Motor neuron (in vitro differentiated cells): ENCODE measurements at regions not wholly inside any gene's neighbourhood (a gene's known extent, or its start where the extent isn't known, plus 50 kb on each side); places are given as distances from the start of the nearest gene placed in this dataset.

Experiments used
- ATAC-seq, 8 experiments: fragments of 200-7000 bp; cut with Tn5 transposase; replicated peaks in 6 of 8; 2 replicates each; pipeline ENCODE4 v1.8.0; 2021; ENCODE audit warnings: mild to moderate bottlenecking in 8 of 8, moderate library complexity in 8 of 8
- H3K27ac ChIP-seq, 2 donors: fragments of 250-450 bp; sonication (Bioruptor Pico); 2 replicates each; pipeline ENCODE4 v1.9.0; 2021; ENCODE audit warnings: antibody characterized with exemption in 2 of 2, mild to moderate bottlenecking in 2 of 2, moderate library complexity in 1 of 2
- H3K4me1 ChIP-seq, 2 donors: fragments of 250-450 bp; sonication (Bioruptor Pico); replicated peaks in 1 of 2; 2 replicates each; pipeline ENCODE4 v1.6.1; 2021; ENCODE audit warnings: antibody characterized with exemption in 2 of 2, mild to moderate bottlenecking in 2 of 2, moderate library complexity in 1 of 2
- H3K4me3 ChIP-seq, 5 donors: fragments of 250-450 bp; sonication (Bioruptor Pico); 2 replicates each; pipeline ENCODE4 v1.9.0; 2021; ENCODE audit warnings: antibody characterized with exemption in 5 of 5, mild to moderate bottlenecking in 5 of 5, moderate library complexity in 4 of 5
- WGBS, 10 experiments: fragments of 450-650 bp; shearing (Covaris generic); methylation state at CpG; one replicate each; pipeline ENCODE4 v1.0.0; 2022; 5-methylcytosine and 5-hydroxymethylcytosine counted together
- in situ Hi-C, 9 experiments: fragments of 400-800 bp; cut with MboI; loops; one replicate each; pipeline ENCODE4 v1.15.0; 2021; ENCODE audit warnings: low sequenced_read_pairs in 9 of 9, low pct_unique_long_range_greater_than_20kb in 2 of 9; ENCODE audit not compliant: unreplicated experiment in 9 of 9

DNA sequence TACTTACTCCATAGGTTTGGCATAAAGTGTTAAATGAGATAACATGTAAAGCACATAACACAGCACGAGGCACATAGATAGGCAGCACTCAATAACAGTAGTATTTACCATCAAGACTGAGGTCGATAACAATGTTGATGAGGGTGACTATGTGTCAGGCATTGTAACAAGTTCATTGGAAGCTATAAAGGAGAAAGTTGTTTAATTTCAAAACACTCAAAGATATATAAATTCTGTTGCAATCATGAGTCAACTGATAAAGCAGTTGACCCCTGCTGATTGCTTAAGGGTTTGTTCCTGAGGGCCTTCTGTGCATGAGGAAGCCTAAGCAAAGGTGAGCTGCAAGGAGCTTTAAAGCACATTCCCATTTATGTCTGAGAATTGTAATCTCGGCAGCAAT is 760.5 kb downstream of the SATB2 start:
- no peak overlapping the region for H3K27ac ChIP-seq
- in situ Hi-C loops = no loop called here
- H3K4me3 ChIP-seq = no peak overlapping the region
- no peaks in the 10 kb centered on the region for H3K4me1 ChIP-seq
- no peak for ATAC-seq
- 50 to 100% (median 87%) methylated on average over 1 to 3 of the region's 3 CpGs for WGBS, 10 experiments

DNA sequence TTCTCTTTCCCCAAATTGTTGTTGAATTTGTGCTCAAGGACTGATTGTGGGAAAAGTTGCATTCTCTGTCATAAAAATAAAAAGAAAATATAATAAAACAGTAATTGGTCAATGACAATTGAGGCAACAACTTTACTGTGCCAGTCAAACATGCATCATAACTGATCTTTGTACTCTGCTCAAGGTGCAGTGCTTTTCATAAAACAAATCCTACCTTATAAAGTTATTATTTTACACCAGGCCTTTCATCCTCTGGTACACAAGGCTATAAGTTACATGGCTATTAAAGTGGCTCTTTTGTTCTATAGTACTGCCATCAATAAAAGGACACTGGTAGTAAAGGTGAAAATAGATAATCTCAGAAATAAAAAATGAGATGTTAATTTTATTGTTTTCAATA is 761.9 kb downstream of the SATB2 start:
- ATAC-seq = no peak
- in situ Hi-C loops = no loop called here
- no peak overlapping the region for H3K4me3 ChIP-seq
- no peaks in the 10 kb centered on the region for H3K4me1 ChIP-seq
- no peak overlapping the region for H3K27ac ChIP-seq

DNA sequence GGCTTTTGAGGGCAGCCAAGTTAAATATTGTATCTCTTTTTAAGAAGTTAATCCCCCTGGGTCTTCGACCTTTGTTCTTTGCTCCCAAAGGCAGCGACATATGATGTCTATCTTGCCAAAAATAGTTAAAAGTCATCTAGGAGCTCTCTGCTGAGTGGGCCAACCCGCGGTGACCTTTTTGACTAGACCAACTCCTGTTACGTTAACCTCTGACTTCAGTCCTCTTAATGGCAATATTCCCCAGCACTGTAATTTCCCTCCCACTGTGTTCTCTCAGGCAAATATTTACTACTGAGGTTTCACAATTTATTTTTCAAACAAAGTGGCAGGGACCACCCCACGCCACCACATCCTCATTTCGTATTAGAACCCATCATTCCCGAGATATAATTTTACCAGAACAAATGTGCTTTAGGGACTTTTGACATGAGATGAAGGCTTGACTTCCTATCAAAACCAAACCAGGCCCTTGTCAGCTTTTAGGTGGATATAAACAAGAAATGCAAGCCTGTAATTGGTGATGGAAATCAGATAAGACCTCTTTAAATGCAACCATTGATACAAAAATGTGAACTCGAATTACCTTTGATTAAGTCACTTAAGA is 764.7 kb downstream of the SATB2 start:
- no peak for ATAC-seq
- in situ Hi-C loops = no loop called here
- no peak overlapping the region for H3K4me3 ChIP-seq
- H3K4me1 ChIP-seq = no peaks in the 10 kb centered on the region
- WGBS, 10 experiments = 47 to 94% (median 72%) methylated on average over 1 to 9 of the region's 9 CpGs
- no peak overlapping the region for H3K27ac ChIP-seq

DNA sequence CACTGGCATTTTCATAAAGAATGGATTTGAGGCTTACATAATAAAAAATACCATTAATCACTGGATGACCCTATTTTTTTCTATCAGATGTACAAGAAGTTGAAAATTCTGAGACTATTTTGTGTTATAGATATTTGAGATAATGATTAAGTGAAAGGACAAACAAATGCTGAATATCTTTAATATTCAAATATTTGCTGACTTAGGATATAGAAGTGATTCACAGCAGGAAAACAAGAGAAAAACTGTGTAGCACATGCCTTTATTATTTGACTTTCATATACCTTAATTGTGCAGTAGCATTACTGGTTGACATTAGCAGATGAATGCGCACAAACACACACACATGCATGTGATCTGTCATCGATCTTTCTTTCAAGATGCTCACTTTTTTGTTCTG is 766.5 kb downstream of the SATB2 start:
- Histone ChIP-seq H3K27ac (no peak overlapping the region), H3K4me1 (no peaks in the 10 kb centered on the region), H3K4me3 (no peak overlapping the region)
- no peak for ATAC-seq
- in situ Hi-C loops = no loop called here
- WGBS, 10 experiments = 20 to 100% (median 94%) methylated on average over 1 to 2 of the region's 2 CpGs; no CpG with 5 or more reads in 1 of the 10 experiments

DNA sequence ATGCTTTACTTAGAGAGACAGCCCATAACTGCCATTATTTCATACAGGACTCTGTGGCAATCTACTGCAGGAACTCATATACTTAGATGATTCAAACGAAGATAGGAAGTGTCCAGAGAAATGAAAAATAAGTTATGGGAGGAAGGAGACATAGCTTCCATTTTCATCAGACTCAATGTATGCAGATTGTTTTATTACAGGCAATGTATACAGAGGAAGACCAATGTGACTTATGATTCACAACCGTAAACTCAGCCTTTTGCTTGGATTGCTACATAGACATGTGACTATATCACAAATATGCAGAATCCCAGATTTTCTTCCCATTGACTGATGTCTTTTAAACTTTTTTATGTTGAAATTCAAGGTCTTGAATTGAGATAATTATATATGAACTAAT is 793.4 kb downstream of the SATB2 start:
- 65 to 100% (median 92%) methylated on average over 1 to 2 of the region's 2 CpGs; no CpG with 5 or more reads in 2 of the 10 experiments for WGBS, 10 experiments
- in situ Hi-C loops = no loop called here
- Histone ChIP-seq H3K4me1 (no peaks in the 10 kb centered on the region), H3K27ac (no peak overlapping the region), H3K4me3 (no peak overlapping the region)
- no peak for ATAC-seq

DNA sequence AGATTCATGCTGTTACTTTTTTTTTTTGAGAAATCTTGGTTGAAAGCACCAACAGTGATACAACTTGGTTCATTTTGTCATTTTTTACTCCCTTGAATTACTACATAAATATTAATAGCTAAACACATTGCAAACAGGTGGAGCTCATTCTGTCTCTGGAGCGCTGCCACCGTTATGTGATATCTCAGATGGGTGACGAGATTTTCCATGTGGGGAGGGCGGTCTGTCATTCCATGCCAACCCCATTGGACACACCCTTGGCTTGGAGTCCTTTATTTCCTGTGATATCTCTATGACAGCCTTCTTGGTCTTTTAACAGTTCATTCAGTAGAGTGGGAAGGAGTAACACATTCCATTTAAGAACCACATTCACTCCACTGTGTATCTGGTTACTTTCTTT is 794.8 kb downstream of the SATB2 start:
- H3K27ac ChIP-seq = no peak overlapping the region
- 19 to 95% (median 85%) methylated on average over 2 to 4 of the region's 4 CpGs; no CpG with 5 or more reads in 4 of the 10 experiments for WGBS, 10 experiments
- ATAC-seq = peak in 2 of 8 experiments; percentile 66 to 76
- no peak overlapping the region for H3K4me3 ChIP-seq
- in situ Hi-C loops = no loop called here
- no peaks in the 10 kb centered on the region for H3K4me1 ChIP-seq

DNA sequence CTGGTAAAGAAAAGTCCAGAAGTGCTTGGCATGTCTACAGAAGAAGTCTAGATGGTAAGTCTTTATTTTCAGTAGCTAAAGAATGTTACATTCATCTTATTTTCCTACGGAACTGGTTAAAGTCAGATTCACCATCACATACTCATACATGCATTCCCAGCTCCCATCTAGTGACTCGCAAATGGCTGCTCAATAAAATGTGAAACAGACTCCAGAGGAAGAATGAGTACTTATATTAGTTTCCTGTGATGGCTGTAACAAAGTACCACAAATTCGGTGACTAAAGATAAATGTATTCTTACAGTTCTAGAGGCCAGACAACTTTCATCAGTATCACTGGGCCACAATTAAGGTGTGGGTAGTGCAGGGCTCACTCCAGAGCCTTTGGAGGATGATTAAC is 797.2 kb downstream of the SATB2 start:
- Histone ChIP-seq H3K27ac (no peak overlapping the region), H3K4me1 (no peaks in the 10 kb centered on the region), H3K4me3 (no peak overlapping the region)
- in situ Hi-C loops = no loop called here
- no peak for ATAC-seq
- 0 to 100% (median 84%) methylated on average over 1 to 3 of the region's 3 CpGs; no CpG with 5 or more reads in 1 of the 10 experiments for WGBS, 10 experiments

DNA sequence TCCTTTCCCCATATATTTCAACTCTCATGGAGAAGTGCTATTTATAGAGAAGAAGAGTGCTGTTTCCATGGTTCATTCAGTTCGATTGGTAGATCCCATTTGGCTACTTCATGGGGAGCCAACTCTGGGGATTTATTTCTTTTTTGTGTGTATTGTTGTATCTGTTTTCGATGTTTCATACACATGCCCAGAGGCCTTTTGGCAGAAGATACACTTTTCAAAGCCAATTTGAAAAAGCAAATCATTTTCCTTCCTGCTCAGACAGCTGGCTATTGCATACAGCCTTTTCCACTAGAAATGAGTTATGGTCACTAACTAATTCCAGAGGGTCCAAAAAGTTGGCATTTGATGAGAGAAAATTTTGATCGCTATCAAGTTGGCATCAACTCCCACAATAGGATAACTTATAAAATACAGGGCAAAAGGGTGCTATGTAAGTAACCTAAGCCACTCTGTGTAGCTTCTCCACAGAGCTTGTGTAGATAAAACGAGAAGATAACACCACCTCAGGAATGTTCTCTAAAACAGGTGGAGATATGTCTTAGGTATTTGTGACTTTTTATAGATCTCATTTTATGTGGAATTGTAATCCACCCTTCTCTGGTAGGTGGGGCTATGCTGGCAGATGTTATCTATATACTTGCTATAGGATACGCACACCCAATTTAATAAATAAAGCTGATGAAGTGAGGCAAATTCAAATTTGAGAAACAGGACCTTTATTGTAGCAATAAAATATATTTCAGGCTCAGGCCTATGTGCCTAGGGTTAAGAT is 798.5 kb downstream of the SATB2 start:
- Histone ChIP-seq H3K4me1 (no peaks in the 10 kb centered on the region), H3K4me3 (no peak overlapping the region), H3K27ac (no peak overlapping the region)
- in situ Hi-C loops = no loop called here
- 44 to 100% (median 82%) methylated on average over 2 to 5 of the region's 5 CpGs for WGBS, 10 experiments
- no peak for ATAC-seq

DNA sequence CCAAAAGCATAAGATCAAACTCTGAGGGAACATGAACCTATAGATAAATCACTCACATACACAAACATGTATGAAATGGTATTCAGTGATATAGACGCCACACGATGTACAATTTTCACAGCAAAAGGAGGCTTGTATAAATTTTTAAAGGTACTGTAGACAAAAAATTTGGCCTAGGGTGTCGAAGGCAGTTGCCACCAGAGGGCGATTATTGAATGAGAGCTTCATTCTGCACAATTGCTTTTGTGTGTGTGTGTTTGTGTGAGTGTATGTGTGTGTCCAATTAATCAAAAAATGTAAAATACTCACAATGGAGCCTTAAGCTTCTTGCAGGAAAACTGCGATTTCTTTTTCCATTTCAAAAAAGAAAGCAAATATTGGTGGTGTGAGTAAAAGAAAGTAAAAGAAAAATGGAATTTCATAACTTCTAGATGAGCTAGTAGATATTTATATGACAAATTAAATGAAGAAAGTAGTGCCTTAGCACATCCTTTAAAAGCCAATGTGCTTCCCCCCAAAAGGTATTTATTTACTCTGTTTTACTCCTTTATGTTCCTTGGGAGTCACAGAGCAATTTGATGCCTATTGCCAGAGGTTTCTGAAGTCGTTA is 800.1 kb downstream of the SATB2 start:
- no peak for ATAC-seq
- WGBS, 10 experiments = 31 to 100% (median 52%) methylated on average over 2 to 6 of the region's 6 CpGs
- Histone ChIP-seq H3K27ac (no peak overlapping the region), H3K4me1 (no peaks in the 10 kb centered on the region), H3K4me3 (no peak overlapping the region)
- in situ Hi-C loops = no loop called here

DNA sequence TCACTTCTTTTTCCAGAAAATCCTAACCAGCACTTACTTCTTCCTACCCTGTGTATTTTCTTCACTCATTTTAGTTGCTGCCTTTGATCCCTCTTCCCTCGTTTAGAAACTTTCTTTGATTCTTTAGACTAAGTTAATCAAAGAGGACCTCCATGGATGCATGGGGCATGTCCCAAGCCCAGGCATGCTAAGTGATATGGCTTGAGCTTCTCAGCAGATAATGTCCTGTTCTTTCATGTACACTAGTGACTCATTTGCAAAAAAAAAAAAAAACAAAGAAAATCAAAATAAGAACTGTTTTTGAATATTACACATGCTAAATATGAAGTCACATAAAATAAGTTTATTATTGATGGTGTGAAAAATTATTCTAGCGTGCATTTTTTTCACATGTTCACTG is 800.9 kb downstream of the SATB2 start:
- WGBS, 10 experiments = 33 to 89% (median 73%) methylated on average over 1 to 2 of the region's 2 CpGs
- Histone ChIP-seq H3K4me1 (no peaks in the 10 kb centered on the region), H3K4me3 (no peak overlapping the region), H3K27ac (no peak overlapping the region)
- in situ Hi-C loops = no loop called here
- no peak for ATAC-seq

DNA sequence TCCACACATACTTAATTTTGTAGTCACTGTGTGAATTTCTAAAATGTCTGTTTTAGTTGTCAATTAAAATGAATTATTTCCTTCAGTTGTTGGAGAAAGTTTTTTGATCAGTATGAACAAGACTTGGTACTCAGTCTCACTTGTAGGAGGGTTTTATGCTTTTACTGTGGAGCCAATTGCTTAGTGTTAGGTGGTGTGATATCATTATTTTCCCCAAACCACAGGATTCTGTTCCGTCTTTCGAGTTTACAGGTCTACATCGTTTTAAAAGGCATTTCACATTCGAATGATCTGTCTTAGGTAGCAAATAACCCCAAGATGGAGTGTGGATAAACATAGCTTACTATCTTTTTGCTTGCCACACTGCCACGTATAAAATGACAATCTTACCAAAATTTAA is 803.1 kb downstream of the SATB2 start:
- WGBS, 10 experiments = 62 to 100% (median 89%) methylated on average over 1 to 5 of the region's 5 CpGs
- in situ Hi-C loops = no loop called here
- no peak overlapping the region for H3K27ac ChIP-seq
- no peak overlapping the region for H3K4me3 ChIP-seq
- ATAC-seq = no peak
- no peaks in the 10 kb centered on the region for H3K4me1 ChIP-seq

DNA sequence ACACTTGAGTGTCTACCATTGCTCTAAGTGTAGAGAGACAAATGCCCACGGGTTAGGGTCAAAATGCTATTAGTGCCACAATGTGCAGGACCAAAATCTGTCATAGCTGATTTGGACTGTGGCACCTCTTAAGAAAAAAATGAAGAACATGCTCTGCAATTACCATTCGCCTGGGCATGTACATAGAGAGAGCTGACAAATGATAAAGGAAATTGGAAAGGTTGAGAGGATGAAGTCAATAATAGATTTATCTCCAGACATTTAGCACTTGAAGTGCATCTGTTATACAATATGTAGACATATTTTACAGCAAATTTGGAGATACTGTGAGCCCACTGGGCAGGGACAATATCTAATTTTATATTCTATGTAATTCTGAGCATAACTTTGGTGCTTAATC is 804.4 kb downstream of the SATB2 start:
- no peak overlapping the region for H3K4me3 ChIP-seq
- no peak for ATAC-seq
- in situ Hi-C loops = no loop called here
- 13 to 100% (median 86%) methylated on average over 1 to 2 of the region's 2 CpGs; no CpG with 5 or more reads in 1 of the 10 experiments for WGBS, 10 experiments
- H3K27ac ChIP-seq = no peak overlapping the region
- no peaks in the 10 kb centered on the region for H3K4me1 ChIP-seq

DNA sequence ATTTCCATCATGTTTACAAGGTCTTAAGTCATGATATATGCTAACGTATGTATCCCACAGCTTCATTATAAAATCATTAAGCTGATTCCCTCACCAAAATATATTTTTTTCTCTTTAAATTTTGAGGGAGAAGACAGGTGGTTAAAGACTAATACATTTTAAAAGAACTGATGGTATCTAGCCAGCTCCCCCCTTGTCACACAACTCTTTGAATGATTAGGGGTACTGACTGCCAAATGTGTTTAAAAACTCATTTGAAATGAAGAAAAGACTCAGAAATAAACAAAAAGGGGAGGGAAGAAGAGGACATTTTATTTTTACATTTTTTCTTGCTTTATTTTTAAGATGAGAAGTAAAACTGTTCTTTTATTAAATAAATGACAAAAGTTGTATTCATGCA is 805.3 kb downstream of the SATB2 start:
- Histone ChIP-seq H3K4me3 (no peak overlapping the region), H3K4me1 (no peaks in the 10 kb centered on the region), H3K27ac (no peak overlapping the region)
- in situ Hi-C loops = no loop called here
- ATAC-seq = no peak
- WGBS, 10 experiments = 55 to 100% (median 93%) methylated on average over 1 of the region's 1 CpG; no CpG with 5 or more reads in 3 of the 10 experiments

DNA sequence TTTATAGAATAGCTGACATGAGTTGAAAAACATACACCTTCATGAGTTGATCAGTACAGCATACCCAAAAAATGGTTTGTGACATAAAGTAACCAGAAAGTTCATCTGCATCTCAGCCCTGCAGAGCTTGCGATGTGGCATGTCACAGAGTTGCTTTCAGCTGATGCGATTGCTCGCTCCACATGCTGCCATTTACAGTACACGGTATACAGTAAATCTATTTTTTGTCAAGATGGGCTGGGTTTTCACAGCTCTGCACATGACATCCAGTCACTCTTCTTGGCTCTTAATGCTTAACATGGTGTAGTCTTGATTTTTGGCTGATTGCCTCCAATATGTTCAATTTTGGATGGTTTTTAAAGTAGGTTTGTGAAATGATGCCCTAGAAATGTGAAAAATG is 811.9 kb downstream of the SATB2 start:
- ATAC-seq = no peak
- WGBS, 10 experiments = 80 to 100% (median 93%) methylated on average over 1 to 4 of the region's 4 CpGs; no CpG with 5 or more reads in 3 of the 10 experiments
- H3K4me1 ChIP-seq = no peaks in the 10 kb centered on the region
- in situ Hi-C loops = no loop called here
- no peak overlapping the region for H3K27ac ChIP-seq
- no peak overlapping the region for H3K4me3 ChIP-seq
